HepG2 (cell line): ENCODE measurements at regions not wholly inside any gene's neighbourhood (a gene's known extent, or its start where the extent isn't known, plus 50 kb on each side); places are given as distances from the start of the nearest gene placed in this dataset.

Experiments
- ARNT2 ChIP-seq: sonication (generic); formaldehyde crosslinking; IDR thresholded peaks from 2 replicates; pipeline ENCODE4 v1.8.0; 2022; ENCODE audit warnings: mild to moderate bottlenecking, low read depth, missing genetic modification reagents, moderate library complexity
- FOXA1 ChIP-seq, 2 experiments: fragments of 450-650 bp in 1 of 2; sonication (generic) in 1 of 2; formaldehyde crosslinking in 1 of 2; IDR thresholded peaks; 2 replicates each; pipeline versions ENCODE4 v1.4.0 to v1.6.1; 2016 to 2020; ENCODE audit warnings: missing genetic modification reagents in 1 of 2
- FOXA3 ChIP-seq: IDR thresholded peaks from 2 replicates; pipeline ENCODE4 v1.6.1; 2016; ENCODE audit warnings: missing genetic modification reagents, missing compliant biosample characterization
- HDAC1 ChIP-seq: sonication (generic); formaldehyde crosslinking; IDR thresholded peaks from 2 replicates; pipeline ENCODE4 v1.5.1; 2020; ENCODE audit warnings: mild to moderate bottlenecking, missing genetic modification reagents
- HMG20A ChIP-seq: IDR thresholded peaks from 2 replicates; pipeline ENCODE4 v1.6.1; 2016; ENCODE audit warnings: borderline replicate concordance
- KLF6 ChIP-seq: IDR thresholded peaks from 2 replicates; pipeline ENCODE4 v1.8.0; 2016; ENCODE audit warnings: missing biosample characterization, missing genetic modification reagents
- MAZ ChIP-seq, 2 experiments: sonication (generic) in 1 of 2; formaldehyde crosslinking in 1 of 2; IDR thresholded peaks; 2 replicates each; pipeline versions ENCODE4 v1.5.0 to v1.6.1; 2012 to 2020; ENCODE audit warnings: low read depth in 2 of 2, mild to moderate bottlenecking in 2 of 2, borderline replicate concordance in 1 of 2, improper control_type of control experiment in 1 of 2, low read length in 1 of 2, missing genetic modification reagents in 1 of 2, moderate library complexity in 1 of 2
- NCOA1 ChIP-seq: sonication (generic); formaldehyde crosslinking; IDR thresholded peaks from 2 replicates; pipeline ENCODE4 v1.9.0; 2021; ENCODE audit warnings: missing genetic modification reagents
- PATZ1 ChIP-seq: sonication (generic); formaldehyde crosslinking; IDR thresholded peaks from 2 replicates; pipeline ENCODE4 v1.4.0; 2020; ENCODE audit warnings: missing genetic modification reagents
- REXO4 ChIP-seq: sonication (generic); formaldehyde crosslinking; IDR thresholded peaks from 2 replicates; pipeline ENCODE4 v1.8.0; 2022; ENCODE audit warnings: missing genetic modification reagents, mild to moderate bottlenecking, borderline replicate concordance
- RXRB ChIP-seq: IDR thresholded peaks from 2 replicates; pipeline ENCODE4 v1.6.1; 2016; ENCODE audit warnings: borderline replicate concordance, missing genetic modification reagents, missing compliant biosample characterization
- SOX6 ChIP-seq, 2 experiments: fragments of 450-650 bp in 1 of 2; sonication (generic) in 1 of 2; formaldehyde crosslinking in 1 of 2; IDR thresholded peaks; 2 replicates each; pipeline versions ENCODE4 v1.4.0 to v1.6.1; 2017 to 2020; ENCODE audit warnings: antibody characterized with exemption in 1 of 2, mild to moderate bottlenecking in 1 of 2, missing genetic modification reagents in 1 of 2
- STAT6 ChIP-seq: sonication (generic); formaldehyde crosslinking; IDR thresholded peaks from 2 replicates; pipeline ENCODE4 v1.4.0; 2020; ENCODE audit warnings: missing genetic modification reagents, mild to moderate bottlenecking, borderline replicate concordance
- XBP1 ChIP-seq: sonication (generic); formaldehyde crosslinking; IDR thresholded peaks from 2 replicates; pipeline ENCODE4 v1.5.0; 2020; ENCODE audit warnings: missing genetic modification reagents
- ZGPAT ChIP-seq: IDR thresholded peaks from 2 replicates; pipeline ENCODE4 v1.6.1; 2016; ENCODE audit warnings: mild to moderate bottlenecking
- ZNF292 ChIP-seq: sonication (generic); formaldehyde crosslinking; IDR thresholded peaks from 2 replicates; pipeline ENCODE4 v1.8.1; 2022; ENCODE audit warnings: mild to moderate bottlenecking, low read depth, missing genetic modification reagents, borderline replicate concordance
- ZNF3 ChIP-seq: IDR thresholded peaks from 2 replicates; pipeline ENCODE4 v1.7.0; 2017; ENCODE audit warnings: inconsistent platforms
- ZSCAN9 ChIP-seq: IDR thresholded peaks from 2 replicates; pipeline ENCODE4 v1.6.1; 2016; ENCODE audit warnings: borderline replicate concordance
- TF ChIP-seq, protein P1 (sequence below): sonication (generic); formaldehyde crosslinking; IDR thresholded peaks from 2 replicates; pipeline ENCODE4 v1.4.0; 2020; ENCODE audit warnings: missing genetic modification reagents, borderline replicate concordance

- TF ChIP-seq FOXA3 (CRISPR knock-in tag) = peak; percentile 93
- peak; percentile 95 for TF ChIP-seq RXRB
- peak; percentile 93; the same call in 1 of the 2 replicates for TF ChIP-seq HMG20A (CRISPR knock-in tag)
- peak; percentile 62; the same call in 1 of the 2 replicates for TF ChIP-seq PATZ1
- TF ChIP-seq MAZ (IDR thresholded peaks at IDR 0.05; ENCODE audit: borderline replicate concordance, low read depth, low read length) = no peak
- TF ChIP-seq MAZ (CRISPR knock-in tag; IDR thresholded peaks at IDR 0.05; ENCODE audit: low read depth) = no peak; the same call in 1 of the 2 replicates
- no peak for TF ChIP-seq FOXA1 (IDR thresholded peaks at IDR 0.05)
- peak; percentile 80 for TF ChIP-seq FOXA1 (CRISPR knock-in tag; IDR thresholded peaks at IDR 0.05)
- no peak for TF ChIP-seq XBP1 (CRISPR knock-in tag)
- TF ChIP-seq HDAC1 (CRISPR knock-in tag) = peak; percentile 69
- 0 out of 2 replicates have a peak, but pooled peaks have one; percentile 36 for TF ChIP-seq STAT6 (CRISPR knock-in tag)
- no peak for TF ChIP-seq REXO4 (CRISPR knock-in tag)
- TF ChIP-seq, protein P1, sequence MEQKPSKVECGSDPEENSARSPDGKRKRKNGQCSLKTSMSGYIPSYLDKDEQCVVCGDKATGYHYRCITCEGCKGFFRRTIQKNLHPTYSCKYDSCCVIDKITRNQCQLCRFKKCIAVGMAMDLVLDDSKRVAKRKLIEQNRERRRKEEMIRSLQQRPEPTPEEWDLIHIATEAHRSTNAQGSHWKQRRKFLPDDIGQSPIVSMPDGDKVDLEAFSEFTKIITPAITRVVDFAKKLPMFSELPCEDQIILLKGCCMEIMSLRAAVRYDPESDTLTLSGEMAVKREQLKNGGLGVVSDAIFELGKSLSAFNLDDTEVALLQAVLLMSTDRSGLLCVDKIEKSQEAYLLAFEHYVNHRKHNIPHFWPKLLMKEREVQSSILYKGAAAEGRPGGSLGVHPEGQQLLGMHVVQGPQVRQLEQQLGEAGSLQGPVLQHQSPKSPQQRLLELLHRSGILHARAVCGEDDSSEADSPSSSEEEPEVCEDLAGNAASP (CRISPR knock-in tag) = peak; percentile 93; the same call in 1 of the 2 replicates
- 0 out of 2 replicates have a peak, but pooled peaks have one; percentile 27 for TF ChIP-seq ARNT2 (CRISPR knock-in tag)
- peak; percentile 70; the same call in 1 of the 2 replicates for TF ChIP-seq ZNF3 (CRISPR knock-in tag)
- peak; percentile 47; the same call in 1 of the 2 replicates for TF ChIP-seq ZNF292
- peak; percentile 90 for TF ChIP-seq ZGPAT (CRISPR knock-in tag)
- TF ChIP-seq NCOA1 (CRISPR knock-in tag) = 0 out of 2 replicates have a peak, but pooled peaks have one; percentile 53
- TF ChIP-seq ZSCAN9 (CRISPR knock-in tag) = peak; percentile 51; the same call in 1 of the 2 replicates
- TF ChIP-seq KLF6 (CRISPR knock-in tag) = no peak
- TF ChIP-seq SOX6 (IDR thresholded peaks at IDR 0.05) = no peak
- TF ChIP-seq SOX6 (CRISPR knock-in tag; IDR thresholded peaks at IDR 0.05) = peak; percentile 91
Measured at GRCh38 chr1:87642581-87643221, 314.0 kb downstream of the LMO4 start (continued).
